Nephron progenitor cell (in vitro differentiated cells): ENCODE measurements at regions not wholly inside any gene's neighbourhood (a gene's known extent, or its start where the extent isn't known, plus 50 kb on each side); places are given as distances from the start of the nearest gene placed in this dataset.
"Not testable (repeated sequence)": the region's sequence is repeated elsewhere in the genome, so short reads cannot be mapped to it uniquely, and the experiment has no call there.

Source experiments
- DNase-seq: peaks from one replicate; pipeline ENCODE4 v3.0.0; 2021
- H3K27ac Mint-ChIP-seq: 2 replicates; pipeline ENCODE4 v1.8.0; 2021; ENCODE audit warnings: mild to moderate bottlenecking, moderate library complexity, mixed read lengths
- H3K27me3 Mint-ChIP-seq: 2 replicates; pipeline ENCODE4 v1.8.0; 2021; ENCODE audit warnings: mild to moderate bottlenecking, low read depth, mixed read lengths; ENCODE audit not compliant: poor library complexity
- H3K36me3 Mint-ChIP-seq: 2 replicates; pipeline ENCODE4 v1.8.0; 2021; ENCODE audit warnings: low read depth, mixed read lengths
- H3K4me1 Mint-ChIP-seq: 2 replicates; pipeline ENCODE4 v1.8.0; 2021; ENCODE audit warnings: mixed read lengths
- H3K4me3 Mint-ChIP-seq: 2 replicates; pipeline ENCODE4 v1.8.0; 2021; ENCODE audit warnings: mild to moderate bottlenecking, moderate library complexity, mixed read lengths
- H3K9me3 Mint-ChIP-seq: 2 replicates; pipeline ENCODE4 v1.8.0; 2021; ENCODE audit warnings: mild to moderate bottlenecking, moderate library complexity, mixed read lengths

DNA sequence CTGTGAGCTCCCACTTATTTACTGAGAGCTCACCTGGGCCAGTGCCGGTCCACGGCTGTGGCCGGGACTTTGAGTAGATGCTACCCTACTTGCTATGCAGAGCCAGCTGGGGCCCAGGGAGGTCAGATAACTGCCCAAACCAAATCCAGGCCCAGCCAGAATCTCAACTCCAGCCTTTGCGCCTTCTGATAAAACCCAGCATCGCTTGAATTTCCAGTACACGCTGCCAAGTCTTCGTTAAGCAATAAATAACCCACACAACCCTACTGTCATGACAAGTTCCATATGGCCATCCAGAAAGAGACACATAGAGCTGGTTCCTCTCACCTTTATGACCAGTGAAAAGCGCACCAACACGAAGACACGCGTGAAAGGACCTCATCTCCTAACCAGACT lies 55.6 kb upstream of the SPN start:
- Mint-ChIP-seq H3K27ac (peak overlapping the region; percentile 79), H3K4me1 (peaks cover 66% of the 10 kb centered on the region)
- not testable (repeated sequence) for DNase-seq, H3K27me3 Mint-ChIP-seq, H3K9me3 Mint-ChIP-seq, H3K4me3 Mint-ChIP-seq, H3K36me3 Mint-ChIP-seq

DNA sequence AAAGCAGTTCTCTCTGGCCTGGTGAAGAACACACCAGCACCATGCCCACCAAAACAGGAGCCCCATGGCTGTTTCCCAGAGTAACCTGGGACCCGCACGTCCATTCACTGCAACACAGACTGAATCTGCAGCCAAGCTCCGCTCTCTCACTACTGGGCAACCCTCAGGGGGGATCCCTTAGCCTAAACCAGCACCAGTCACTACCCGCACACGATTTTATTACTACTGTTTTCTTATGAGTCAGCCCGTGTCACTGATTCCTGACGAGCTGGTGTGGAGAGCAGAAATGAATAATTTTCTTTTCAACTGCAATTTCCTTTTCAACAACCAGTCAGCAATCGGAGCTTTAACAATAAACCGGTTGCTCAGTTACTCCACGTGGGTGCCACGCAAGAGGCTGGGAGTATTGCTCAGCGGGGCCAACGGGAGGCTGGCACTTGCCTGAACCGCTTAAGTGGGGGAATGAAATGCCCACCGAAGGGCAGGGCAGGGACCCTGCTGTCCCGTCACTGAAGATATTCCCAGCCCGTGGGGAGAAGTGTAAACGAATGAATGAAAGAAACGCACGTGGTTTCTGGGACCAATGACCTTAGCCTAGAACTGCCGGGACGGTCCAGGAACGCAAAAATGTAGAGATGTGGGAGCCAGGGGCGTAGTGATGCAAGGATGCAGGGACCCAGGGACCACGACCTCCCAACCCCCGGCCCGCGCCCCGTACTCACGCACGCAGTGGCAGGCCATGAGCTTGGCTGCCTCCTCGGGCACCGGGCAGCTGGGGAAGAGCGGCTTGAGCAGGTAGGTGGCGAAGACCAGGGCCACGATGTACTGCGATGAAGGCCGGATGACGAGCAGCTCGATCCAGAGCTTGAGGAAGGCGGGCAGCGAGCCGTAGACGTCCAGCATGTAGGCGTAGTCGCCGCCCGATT lies 50.4 kb upstream of the SPN start:
- peak; percentile 35 for DNase-seq
- not testable (repeated sequence) for H3K36me3 Mint-ChIP-seq, H3K27ac Mint-ChIP-seq, H3K9me3 Mint-ChIP-seq, H3K27me3 Mint-ChIP-seq
- Mint-ChIP-seq H3K4me3 (peak overlapping the region; percentile 89), H3K4me1 (peaks cover 28% of the 10 kb centered on the region)
